RWPE1 (cell line): ENCODE measurements at regions not wholly inside any gene's neighbourhood (a gene's known extent, or its start where the extent isn't known, plus 50 kb on each side); places are given as distances from the start of the nearest gene placed in this dataset.

Experiments
- CTCF ChIA-PET: fragments of 350-600 bp; sonication (Branson Sonifier 250); formaldehyde crosslinking; extraction: SDS; loops from one replicate; lab custom pipeline; 2021; lab: Yijun Ruan, JAX
- POLR2A ChIA-PET: fragments of 400-600 bp; formaldehyde crosslinking; extraction: SDS; loops from one replicate; lab custom pipeline; 2020; ENCODE audit warnings: antibody characterized with exemption; ENCODE audit not compliant: low non-redundant PET; lab: Yijun Ruan, JAX
- DNase-seq: peaks from one replicate; pipeline ENCODE4 v3.0.0; 2012; ENCODE audit warnings: low spot score
- H3K27ac ChIP-seq: fragments of 450-650 bp; 2 replicates; pipeline ENCODE4 v1.5.1; 2017
- CTCF ChIP-seq: fragments of 450-650 bp; conservative IDR thresholded peaks from 2 replicates; pipeline ENCODE4 v1.5.1; 2017; ENCODE audit warnings: low read depth, mild to moderate bottlenecking

GRCh38 chr1:239920214-239920613 is 171.5 kb upstream of the FMN2 start:
- no peak for DNase-seq
- ChIA-PET CTCF (no interaction called here), POLR2A (no interaction called here)
- TF ChIP-seq CTCF, result no peak
- no peak overlapping the region for H3K27ac ChIP-seq

- no peak overlapping the region for H3K27ac ChIP-seq
- no peak for TF ChIP-seq CTCF
- ChIA-PET POLR2A (no interaction called here), CTCF (no interaction called here)
- no peak for DNase-seq
Observed at GRCh38 chr1:239922778-239923522, 168.7 kb upstream of the FMN2 start.

- ChIA-PET CTCF (interaction anchor here (0.6 kb wide), 2 partner anchors 329 to 1972 kb away, joined by 3 read pairs; no protein-coding TSS in a partner anchor), POLR2A (no interaction called here)
- H3K27ac ChIP-seq, result no peak overlapping the region
- no peak for TF ChIP-seq CTCF
- no peak for DNase-seq
Observed at GRCh38 chr1:239924741-239925350, 166.8 kb upstream of the FMN2 start.

- CTCF ChIA-PET, result no interaction called here
- TF ChIP-seq CTCF, result no peak
- no peak overlapping the region for H3K27ac ChIP-seq
- POLR2A ChIA-PET, result no interaction called here
- DNase-seq, result no peak
Observed at GRCh38 chr1:239926184-239926583, 165.5 kb upstream of the FMN2 start.

- no peak overlapping the region for H3K27ac ChIP-seq
- DNase-seq, result no peak
- ChIA-PET POLR2A (no interaction called here), CTCF (no interaction called here)
- TF ChIP-seq CTCF, result no peak
Observed at GRCh38 chr1:239929317-239929716, 162.4 kb upstream of the FMN2 start.

- DNase-seq, result no peak
- POLR2A ChIA-PET, result no interaction called here
- H3K27ac ChIP-seq, result no peak overlapping the region
- CTCF ChIA-PET, result no interaction called here
- TF ChIP-seq CTCF, result no peak
Observed at GRCh38 chr1:239930686-239931262, 160.9 kb upstream of the FMN2 start.
